ENCODE measurements at regions not wholly inside any gene's neighbourhood (a gene's known extent, or its start where the extent isn't known, plus 50 kb on each side); places are given as distances from the start of the nearest gene placed in this dataset.

- ATAC-seq (ENCODE audit: insufficient read depth, low FRiP score) (no peak), DNase-seq (no peak)
- 98 to 100% methylated on average over 1 of the region's 1 CpG for WGBS, 2 donors
- no peak overlapping the region for H3K9ac ChIP-seq (ENCODE audit: insufficient read depth in 1 of 2, low read length in 2 of 2)
- no peaks in the 10 kb centered on the region for H3K4me1 ChIP-seq (ENCODE audit: control insufficient read depth in 5 of 5, insufficient read depth in 5 of 5, low read length in 5 of 5)
- no peak for TF ChIP-seq CTCF (IDR thresholded peaks at IDR 0.05; ENCODE audit: control extremely low read depth, extremely low read depth)
- no peak overlapping the region for H3K27ac ChIP-seq (ENCODE audit: low read depth in 1 of 2, low read length in 1 of 2)
- no peaks in the 10 kb centered on the region for H3K27me3 ChIP-seq (ENCODE audit: control insufficient read depth in 3 of 3, insufficient read depth in 3 of 3, low read length in 2 of 3)
- H3K36me3 ChIP-seq (ENCODE audit: control insufficient read depth in 4 of 4, insufficient read depth in 4 of 4, low read length in 4 of 4), result no peaks in the 10 kb centered on the region
- H3K4me3 ChIP-seq, result no peak overlapping the region
- H3K9me3 ChIP-seq (ENCODE audit: control insufficient read depth in 4 of 4, insufficient read depth in 3 of 4, low read length in 3 of 4), result peaks cover 0 to 4% (median 0%) of the 10 kb centered on the region in 4 donors
Observed at GRCh38 chr1:80847904-80848303, 952.8 kb upstream of the ADGRL2 start.

GRCh38 chr1:80846966-80847365, 953.8 kb upstream of the ADGRL2 start:
- H3K27ac ChIP-seq (ENCODE audit: low read depth in 1 of 2, low read length in 1 of 2), result no peak overlapping the region
- H3K4me1 ChIP-seq (ENCODE audit: control insufficient read depth in 5 of 5, insufficient read depth in 5 of 5, low read length in 5 of 5), result no peaks in the 10 kb centered on the region
- TF ChIP-seq CTCF (IDR thresholded peaks at IDR 0.05; ENCODE audit: control extremely low read depth, extremely low read depth), result no peak
- H3K36me3 ChIP-seq (ENCODE audit: control insufficient read depth in 4 of 4, insufficient read depth in 4 of 4, low read length in 4 of 4), result no peaks in the 10 kb centered on the region
- peaks cover 0 to 4% (median 0%) of the 10 kb centered on the region in 4 donors for H3K9me3 ChIP-seq (ENCODE audit: control insufficient read depth in 4 of 4, insufficient read depth in 3 of 4, low read length in 3 of 4)
- WGBS, 2 donors, result 45 to 53% methylated on average over 1 of the region's 1 CpG
- DNase-seq (no peak), ATAC-seq (ENCODE audit: insufficient read depth, low FRiP score) (no peak)
- H3K27me3 ChIP-seq (ENCODE audit: control insufficient read depth in 3 of 3, insufficient read depth in 3 of 3, low read length in 2 of 3), result no peaks in the 10 kb centered on the region
- H3K4me3 ChIP-seq, result no peak overlapping the region
- H3K9ac ChIP-seq (ENCODE audit: insufficient read depth in 1 of 2, low read length in 2 of 2), result no peak overlapping the region

GRCh38 chr1:80842796-80843195, 957.9 kb upstream of the ADGRL2 start:
- Histone ChIP-seq H3K9ac (ENCODE audit: insufficient read depth in 1 of 2, low read length in 2 of 2) (no peak overlapping the region), H3K27me3 (ENCODE audit: control insufficient read depth in 3 of 3, insufficient read depth in 3 of 3, low read length in 2 of 3) (no peaks in the 10 kb centered on the region), H3K36me3 (ENCODE audit: control insufficient read depth in 4 of 4, insufficient read depth in 4 of 4, low read length in 4 of 4) (no peaks in the 10 kb centered on the region), H3K4me1 (ENCODE audit: control insufficient read depth in 5 of 5, insufficient read depth in 5 of 5, low read length in 5 of 5) (no peaks in the 10 kb centered on the region), H3K4me3 (no peak overlapping the region), H3K27ac (ENCODE audit: low read depth in 1 of 2, low read length in 1 of 2) (no peak overlapping the region), H3K9me3 (ENCODE audit: control insufficient read depth in 4 of 4, insufficient read depth in 3 of 4, low read length in 3 of 4) (peaks cover 0 to 2% (median 0%) of the 10 kb centered on the region in 4 donors)
- no peak for TF ChIP-seq CTCF (IDR thresholded peaks at IDR 0.05; ENCODE audit: control extremely low read depth, extremely low read depth)
- no peak for ATAC-seq (ENCODE audit: insufficient read depth, low FRiP score)
- DNase-seq, result peak in 2 of 3 donors; percentile 57 to 71

- peaks cover 0 to 2% (median 0%) of the 10 kb centered on the region in 4 donors for H3K9me3 ChIP-seq (ENCODE audit: control insufficient read depth in 4 of 4, insufficient read depth in 3 of 4, low read length in 3 of 4)
- no peaks in the 10 kb centered on the region for H3K4me1 ChIP-seq (ENCODE audit: control insufficient read depth in 5 of 5, insufficient read depth in 5 of 5, low read length in 5 of 5)
- no peak for DNase-seq
- WGBS, 2 donors, result 95 to 96% methylated on average over 3 of the region's 3 CpGs
- H3K4me3 ChIP-seq, result no peak overlapping the region
- no peak overlapping the region for H3K27ac ChIP-seq (ENCODE audit: low read depth in 1 of 2, low read length in 1 of 2)
- H3K9ac ChIP-seq (ENCODE audit: insufficient read depth in 1 of 2, low read length in 2 of 2), result no peak overlapping the region
- TF ChIP-seq CTCF (IDR thresholded peaks at IDR 0.05; ENCODE audit: control extremely low read depth, extremely low read depth), result no peak
- H3K36me3 ChIP-seq (ENCODE audit: control insufficient read depth in 4 of 4, insufficient read depth in 4 of 4, low read length in 4 of 4), result no peaks in the 10 kb centered on the region
- H3K27me3 ChIP-seq (ENCODE audit: control insufficient read depth in 3 of 3, insufficient read depth in 3 of 3, low read length in 2 of 3), result no peaks in the 10 kb centered on the region
- ATAC-seq (ENCODE audit: insufficient read depth, low FRiP score), result no peak
Observed at GRCh38 chr1:80841261-80841660, 959.5 kb upstream of the ADGRL2 start.

Measured in lung (tissue), 11 donors.